GM19372 (cell line): ENCODE measurements at regions not wholly inside any gene's neighbourhood (a gene's known extent, or its start where the extent isn't known, plus 50 kb on each side); places are given as distances from the start of the nearest gene placed in this dataset.

ENCODE experiments used
- ATAC-seq: cut with Tn5 transposase; IDR thresholded peaks from one replicate; pipeline ENCODE4 v1.9.1; 2021; ENCODE audit warnings: mild to moderate bottlenecking, low read depth, moderate library complexity; ENCODE audit not compliant: unreplicated experiment

- no peak for ATAC-seq
These were observed 50.5 kb upstream of the GUCY1A1 start for GRCh38 chr4:155616117-155616516.

GRCh38 chr4:155615081-155615887, 51.4 kb upstream of the GUCY1A1 start:
- no peak for ATAC-seq

GRCh38 chr4:155614111-155614762, 52.4 kb upstream of the GUCY1A1 start:
- no peak for ATAC-seq

DNA sequence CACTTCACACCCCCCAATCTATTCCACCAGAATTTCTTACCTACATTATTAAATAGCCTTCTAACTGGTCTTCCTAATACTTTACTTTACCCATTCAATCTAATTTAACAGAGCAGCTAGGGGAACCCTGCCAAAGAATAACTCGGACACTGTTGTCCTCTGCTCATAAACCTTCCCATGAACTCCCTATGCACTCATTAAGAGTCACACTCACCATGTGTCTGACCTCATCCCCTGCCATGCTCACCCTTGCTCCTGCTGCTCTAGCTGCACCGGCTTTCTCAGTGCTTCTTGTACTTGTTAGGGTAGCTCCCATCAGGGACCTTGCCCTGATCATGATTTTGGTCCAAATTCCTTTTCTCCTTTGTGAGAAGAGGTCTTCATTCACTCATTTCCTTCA, 54.6 kb upstream of the GUCY1A1 start:
- no peak for ATAC-seq

DNA sequence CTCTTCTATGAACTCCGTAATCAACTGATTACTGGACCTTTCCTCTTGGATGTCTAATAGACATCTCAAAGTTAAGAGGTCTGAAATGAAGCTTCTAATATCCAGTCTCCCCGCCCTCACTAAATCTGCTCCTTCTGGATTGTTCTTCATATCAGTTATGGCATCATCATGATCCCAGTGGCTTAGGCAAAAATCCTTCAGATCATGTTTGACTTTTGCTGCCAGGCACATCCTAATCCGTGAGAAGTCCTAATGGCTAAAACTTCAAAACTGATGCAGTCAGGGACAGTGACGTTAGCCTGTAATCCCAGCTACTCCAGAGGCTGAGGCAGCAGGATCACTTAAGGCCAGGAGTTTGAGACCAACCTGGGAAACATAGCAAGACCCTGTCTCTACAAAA, 55.1 kb upstream of the GUCY1A1 start:
- no peak for ATAC-seq

DNA sequence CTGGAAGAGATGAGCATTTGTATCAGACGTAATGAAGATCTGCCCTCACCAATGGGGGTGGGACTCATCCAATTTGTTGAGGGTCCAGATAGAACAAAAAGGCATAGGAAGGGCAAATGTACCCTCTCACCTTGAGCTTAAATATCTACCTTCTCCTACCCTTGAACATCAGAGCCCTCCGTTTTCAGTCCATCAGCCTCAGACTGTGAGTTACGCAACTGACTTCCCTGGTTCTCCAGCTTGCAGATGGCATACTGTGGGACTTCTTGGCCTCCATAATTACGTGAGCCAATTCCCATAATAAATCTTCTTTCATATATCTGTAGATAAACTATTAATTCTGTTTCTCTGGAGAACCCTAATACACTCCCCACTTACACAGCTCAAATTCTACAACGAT, 56.5 kb upstream of the GUCY1A1 start:
- ATAC-seq = no peak

DNA sequence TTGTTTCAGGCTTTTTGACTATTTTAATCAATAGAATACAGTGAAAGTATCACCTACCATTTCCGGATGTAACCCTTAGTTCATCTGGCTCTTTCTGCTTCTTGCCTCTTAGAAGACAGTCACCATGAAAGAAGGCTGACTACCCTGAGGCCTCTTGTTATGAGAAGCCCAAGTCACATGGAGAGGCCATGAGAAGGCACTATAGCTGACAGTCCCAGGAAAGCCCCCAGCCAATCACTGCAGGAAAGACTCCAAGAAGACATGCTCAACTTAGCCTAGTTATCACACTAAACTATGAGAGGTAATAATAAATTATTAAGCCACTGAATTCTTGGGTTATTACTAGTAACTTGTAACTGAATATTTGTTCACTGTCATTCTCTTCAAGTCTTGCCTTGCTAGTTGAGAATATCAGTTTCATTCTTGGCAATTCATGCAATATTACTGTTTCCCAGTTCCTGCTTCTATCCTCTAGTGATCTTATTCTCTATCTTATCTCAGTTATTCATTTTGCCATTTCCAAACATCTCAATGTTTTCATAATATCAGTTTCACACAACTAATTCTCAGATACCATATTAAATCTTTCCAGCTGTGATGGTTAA, 57.1 kb upstream of the GUCY1A1 start:
- no peak for ATAC-seq

- ATAC-seq = no peak
These were observed 58.3 kb upstream of the GUCY1A1 start for GRCh38 chr4:155608225-155608885.

GRCh38 chr4:155607481-155607880, 59.2 kb upstream of the GUCY1A1 start:
- no peak for ATAC-seq

DNA sequence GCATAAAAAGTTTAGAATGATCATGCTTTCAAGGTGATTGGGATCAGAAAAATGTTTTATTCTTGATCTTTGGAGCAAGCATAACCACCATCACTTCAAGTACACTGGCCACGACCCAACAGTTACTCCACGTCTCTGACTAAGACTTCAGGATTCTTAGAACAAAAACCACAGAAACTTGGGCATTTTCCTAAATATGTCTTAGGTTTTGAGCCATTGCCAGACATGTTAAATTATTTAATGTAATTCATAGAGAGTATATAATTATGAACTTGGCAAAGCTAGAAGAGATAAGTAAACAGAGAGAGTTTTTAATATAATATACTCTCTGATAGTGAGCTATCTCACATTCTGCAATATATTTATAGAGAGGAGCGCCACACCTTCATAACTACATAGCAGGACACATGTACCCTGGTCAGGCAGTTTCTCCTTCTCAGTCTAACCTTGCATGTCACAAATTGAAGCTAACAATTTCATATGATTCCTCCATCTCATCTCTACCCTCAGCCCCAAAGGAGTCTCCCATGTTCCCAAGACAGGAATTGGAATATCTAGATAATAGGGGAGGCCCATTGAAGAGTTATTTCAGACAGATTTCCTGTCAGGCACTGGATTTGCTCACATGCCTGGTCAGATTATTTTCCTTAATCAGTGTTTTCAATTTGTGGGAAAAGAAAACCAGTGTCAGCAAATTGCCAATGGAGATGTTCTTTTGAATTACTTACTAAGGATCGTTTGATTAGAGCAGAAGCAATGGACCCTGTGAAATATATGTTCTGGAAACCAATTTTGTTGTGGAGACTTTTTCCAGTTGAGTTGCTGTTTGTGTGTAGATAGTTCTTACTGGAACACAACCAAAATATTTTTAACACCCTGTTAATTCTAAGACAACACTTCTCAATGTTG, 61.7 kb upstream of the GUCY1A1 start:
- ATAC-seq = no peak

- no peak for ATAC-seq
These were observed 63.2 kb upstream of the GUCY1A1 start for GRCh38 chr4:155603360-155603891.

DNA sequence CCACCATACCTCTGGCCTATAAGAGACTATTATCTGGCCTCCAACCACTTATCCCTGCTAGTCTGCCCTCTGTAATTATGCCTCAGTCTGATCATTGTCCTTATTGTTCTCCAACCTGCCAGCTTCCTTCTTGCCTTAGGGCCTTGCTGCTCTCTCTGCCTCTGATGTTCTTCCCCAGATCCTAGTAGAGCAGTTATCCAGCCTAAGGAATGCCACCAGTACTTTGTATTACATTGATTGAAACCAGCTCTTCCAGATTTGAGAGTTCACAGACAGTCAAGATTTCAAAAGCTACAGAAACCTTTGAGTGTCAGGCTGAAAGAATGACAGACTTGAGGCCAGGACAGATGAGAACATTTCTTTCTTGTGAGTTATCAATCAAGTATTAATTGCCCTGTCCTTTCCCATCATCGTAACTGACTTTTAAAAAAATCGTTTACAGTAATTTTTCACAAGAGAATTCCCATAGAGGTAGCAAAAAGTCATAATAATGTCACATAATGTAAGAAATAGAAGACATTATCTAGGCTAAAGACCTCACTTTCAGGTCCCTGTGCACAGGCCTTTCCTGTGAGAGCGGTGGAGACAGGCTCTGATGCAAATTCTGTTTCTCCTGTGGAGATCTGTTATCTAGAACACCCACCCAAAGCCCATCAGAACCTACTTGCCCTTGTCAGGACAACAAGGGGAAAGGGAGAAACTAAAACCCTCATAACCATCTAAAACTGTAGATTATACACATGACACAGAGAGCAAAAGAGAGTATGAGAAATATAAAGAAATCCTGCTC, 64.1 kb upstream of the GUCY1A1 start:
- no peak for ATAC-seq

DNA sequence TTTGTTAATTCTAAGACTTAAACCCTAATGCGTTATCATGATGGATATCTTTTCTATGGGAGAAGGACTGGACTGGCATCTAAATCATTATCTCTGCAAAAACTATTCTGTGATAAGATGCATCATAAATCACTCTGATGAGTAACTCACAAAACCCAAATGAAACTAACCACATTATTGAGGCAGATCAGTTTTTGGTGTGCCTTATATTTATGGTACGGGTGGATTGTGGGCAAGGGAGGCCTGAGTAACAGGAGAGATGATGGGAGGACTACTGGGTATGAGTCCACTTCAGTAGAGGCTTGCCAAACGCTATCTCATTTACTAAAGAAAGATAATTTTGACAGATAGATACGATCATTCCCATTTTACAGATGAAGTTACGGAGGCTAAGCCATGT, 66.4 kb upstream of the GUCY1A1 start:
- no peak for ATAC-seq

- no peak for ATAC-seq
These were observed 67.1 kb upstream of the GUCY1A1 start for GRCh38 chr4:155599596-155599995.

DNA sequence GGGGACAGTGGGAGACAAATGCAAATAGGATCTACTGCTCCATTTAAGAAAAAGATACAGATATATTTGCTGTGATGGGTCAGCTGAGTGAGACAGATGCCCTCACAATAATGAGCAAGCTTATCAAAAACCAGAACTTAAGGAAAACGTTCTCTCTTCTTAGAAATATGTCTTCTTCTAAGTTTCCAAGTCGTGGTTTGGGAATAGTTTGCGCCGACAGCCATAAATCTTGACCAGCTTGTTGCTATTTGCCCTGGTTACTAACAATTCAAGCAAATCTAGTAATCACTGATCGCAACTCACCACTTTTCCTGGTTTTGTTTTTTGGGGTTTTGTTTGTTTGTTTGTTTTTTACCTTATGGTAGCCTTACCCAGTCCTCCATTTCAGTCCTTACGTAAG, 67.6 kb upstream of the GUCY1A1 start:
- no peak for ATAC-seq

DNA sequence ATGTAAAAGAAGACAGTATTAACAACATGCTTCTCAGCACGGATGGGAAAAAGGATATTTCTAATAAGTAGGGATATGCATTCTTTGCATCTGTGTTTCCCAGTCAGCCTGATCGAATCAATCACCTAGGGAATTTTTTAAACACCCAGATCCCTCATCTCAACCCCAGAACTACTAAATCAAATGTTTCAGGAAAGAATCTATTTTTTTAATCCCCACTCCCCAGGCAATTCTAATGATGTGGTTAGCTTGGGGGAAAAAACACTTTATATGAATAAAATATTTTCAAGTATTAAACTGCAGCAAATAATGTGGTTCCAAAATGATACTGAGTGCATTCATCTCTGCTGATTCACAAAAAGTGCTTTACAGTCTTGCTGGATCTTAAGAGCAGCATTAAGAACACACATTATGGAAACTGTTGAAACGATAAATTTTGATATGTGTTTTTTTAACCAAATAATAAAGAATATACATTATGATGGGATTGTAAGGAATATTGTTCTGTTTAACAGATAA, 68.7 kb upstream of the GUCY1A1 start:
- ATAC-seq = no peak

DNA sequence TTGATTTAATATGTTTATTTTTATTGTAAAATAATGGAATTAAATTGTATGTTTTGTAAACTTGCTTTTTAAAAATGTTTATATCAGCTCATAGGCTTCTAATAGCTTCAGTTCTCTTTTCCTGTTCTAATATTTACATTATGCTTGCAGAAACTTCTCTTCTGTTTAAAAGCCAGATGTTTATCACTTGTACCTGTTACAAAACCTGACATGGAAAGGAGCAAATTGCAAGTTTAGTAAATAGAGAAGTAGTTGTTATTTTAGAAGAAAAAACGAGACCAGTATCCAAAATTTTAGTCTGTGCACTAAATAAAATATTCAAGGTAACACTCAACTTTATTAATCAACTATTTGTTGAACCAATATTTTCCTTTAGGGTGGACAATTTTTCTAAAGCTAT, 69.4 kb upstream of the GUCY1A1 start:
- ATAC-seq = no peak

DNA sequence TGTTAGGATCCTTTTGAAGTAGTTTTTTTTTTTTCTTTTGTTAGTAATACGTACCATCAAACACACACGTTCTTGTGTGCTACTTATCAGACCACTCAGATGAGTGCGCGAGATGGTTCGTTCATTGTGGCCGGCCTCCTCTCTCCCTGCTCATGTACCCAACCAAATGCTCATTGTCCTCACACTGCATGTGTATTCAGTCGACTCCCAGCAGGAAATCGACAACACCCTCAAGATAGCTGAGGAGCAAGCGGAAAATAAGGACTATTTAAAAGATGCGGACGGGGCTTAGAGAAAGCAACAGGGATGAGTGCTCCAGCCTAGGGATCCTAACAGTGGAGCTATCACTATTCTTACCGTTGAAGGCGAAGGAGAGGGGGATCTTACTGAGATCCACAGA, 72.9 kb upstream of the GUCY1A1 start:
- ATAC-seq = no peak

DNA sequence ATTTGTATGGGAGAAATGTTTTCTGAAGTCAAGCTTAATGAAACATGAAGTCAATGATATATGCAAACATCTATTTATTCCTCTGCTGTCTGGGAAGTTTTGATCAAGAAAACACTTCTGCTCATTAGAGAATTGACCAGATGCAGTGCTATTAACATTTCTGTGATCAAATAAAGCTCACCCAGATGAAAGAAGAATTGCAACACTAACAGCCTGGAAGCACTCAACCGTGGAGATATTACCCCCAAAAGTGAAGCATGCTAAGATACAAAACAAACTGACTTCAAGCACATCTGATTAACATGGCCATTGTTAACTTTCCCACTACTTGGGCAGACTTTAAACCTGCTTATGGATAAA, 73.7 kb upstream of the GUCY1A1 start:
- no peak for ATAC-seq
